Temporal lobe (tissue), 1 donor: ENCODE measurements at regions not wholly inside any gene's neighbourhood (a gene's known extent, or its start where the extent isn't known, plus 50 kb on each side); places are given as distances from the start of the nearest gene placed in this dataset. TPM values are rescaled to one million over a fixed set of nuclear protein-coding genes. Genes with fewer than 3 reads are reported as not detected.

Experiments
- small RNA-seq: library from RNA; depleted of rRNA; stranded (forward); fragments of <200 nt; gene quantifications from one replicate; pipeline ENCODE3, GENCODE V24; 2014; ENCODE audit warnings: low replicate concordance

Small RNA genes in the stretch of these regions (small RNA-seq; reads per million reads assigned to genes)
- not detected for gene AL078601.1
- not detected for gene RF00019
